ENCODE measurements at regions not wholly inside any gene's neighbourhood (a gene's known extent, or its start where the extent isn't known, plus 50 kb on each side); places are given as distances from the start of the nearest gene placed in this dataset.

GRCh38 chr4:17188125-17188524 lies 289.7 kb upstream of the LDB2 start:
- no peak for TF ChIP-seq POLR2AphosphoS5 (IDR thresholded peaks at IDR 0.05)
- TF ChIP-seq CTCF (IDR thresholded peaks at IDR 0.05): no peak

Data from breast epithelium (tissue), 3 donors.